Activated T-cell treated with anti-CD3 and anti-CD28 coated beads for 4 hours (primary cell): ENCODE measurements at regions not wholly inside any gene's neighbourhood (a gene's known extent, or its start where the extent isn't known, plus 50 kb on each side); places are given as distances from the start of the nearest gene placed in this dataset.

Experiments used
- DNase-seq: peaks from one replicate; pipeline ENCODE4 v3.0.0-alpha.2; 2020

DNA sequence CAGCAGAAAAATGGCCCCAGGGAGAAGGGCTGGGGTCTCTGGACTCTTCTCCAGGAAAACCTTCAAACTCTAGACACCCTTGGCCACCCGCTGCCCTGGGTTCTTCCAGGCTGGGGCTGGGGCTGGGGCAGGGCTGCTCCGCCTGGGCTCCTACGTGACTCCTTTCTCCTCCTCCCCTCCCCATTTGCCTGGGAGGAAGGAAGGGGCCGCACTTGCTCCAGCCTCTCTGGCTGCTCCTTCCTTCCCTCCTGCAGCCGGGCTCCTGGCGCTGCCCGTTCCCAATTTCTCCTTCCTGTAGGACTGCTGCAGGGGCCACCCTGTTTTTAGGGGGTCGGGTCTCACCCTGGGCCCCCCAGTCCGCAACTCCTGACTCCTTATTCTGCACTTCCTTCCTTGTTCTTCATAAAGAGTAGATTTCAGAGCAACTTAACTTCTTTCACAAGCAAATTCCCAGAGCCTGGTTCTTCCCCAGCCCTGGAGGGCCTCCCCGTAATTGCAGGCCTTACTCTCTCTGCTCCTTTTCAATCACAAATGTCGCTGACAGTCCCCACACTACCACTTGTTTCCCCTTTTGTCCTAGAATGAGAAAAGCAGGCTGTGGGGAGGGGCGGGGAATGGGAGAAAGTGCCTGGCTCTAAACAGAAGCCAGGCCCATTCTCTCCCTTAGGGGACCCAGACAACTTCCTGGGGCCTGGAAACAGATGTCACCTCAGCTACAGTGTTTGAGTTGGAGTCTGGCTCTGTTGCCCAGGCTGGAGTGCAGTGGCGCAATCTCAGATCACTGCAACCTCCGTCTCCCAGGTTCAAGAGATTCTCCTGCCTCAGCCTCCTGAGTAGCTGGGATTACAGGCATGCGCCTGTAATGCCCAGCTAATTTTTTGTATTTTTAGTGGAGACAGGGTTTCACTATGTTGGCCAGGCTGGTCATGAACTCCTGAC lies 137.8 kb downstream of the ENGASE start:
- DNase-seq = no peak

- no peak for DNase-seq
These were observed 136.6 kb downstream of the ENGASE start for GRCh38 chr17:79211061-79211770.

DNA sequence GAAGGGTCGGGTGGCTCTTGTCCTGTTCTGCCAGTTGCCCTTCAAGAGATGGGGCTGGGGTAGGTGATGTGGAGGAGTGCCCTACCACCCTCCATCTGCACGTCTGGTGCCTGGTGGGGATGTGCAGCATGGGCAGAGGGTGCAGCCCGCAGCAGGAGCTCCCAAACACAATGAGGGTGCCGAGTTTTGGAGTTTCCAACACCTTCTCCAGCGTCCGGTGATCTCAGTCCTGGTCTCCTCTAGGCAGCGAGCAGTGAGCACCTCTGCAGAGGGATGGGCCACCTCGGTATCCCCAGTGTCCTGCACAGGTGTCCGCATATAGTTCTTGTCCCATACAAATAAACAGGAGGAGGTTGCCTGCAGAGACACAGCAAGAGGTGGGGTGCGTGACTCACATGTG lies 136.0 kb downstream of the ENGASE start:
- DNase-seq = no peak

DNA sequence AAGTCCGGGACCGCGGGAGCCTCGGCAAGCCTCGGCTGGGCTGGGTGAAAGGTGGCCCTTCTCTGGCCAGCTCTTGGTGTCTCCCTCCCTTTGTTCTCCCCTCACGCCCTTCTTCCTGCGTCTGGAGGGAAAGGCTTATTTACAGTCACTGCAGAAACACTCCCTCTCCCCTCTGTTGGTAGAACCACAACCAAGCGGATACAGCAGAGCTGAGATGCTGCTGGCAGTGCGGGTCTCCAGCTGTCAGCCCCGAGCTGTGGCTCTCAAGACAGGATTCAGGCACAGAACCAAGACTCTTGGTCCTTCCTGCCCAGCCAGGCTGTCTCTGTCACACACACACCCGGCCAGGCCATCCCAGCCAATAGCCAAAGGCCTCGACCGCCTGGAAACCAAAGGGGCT lies 133.3 kb downstream of the ENGASE start:
- DNase-seq = no peak

- DNase-seq = no peak
These were observed 131.1 kb downstream of the ENGASE start for GRCh38 chr17:79205688-79206205.

- no peak for DNase-seq
These were observed 129.6 kb downstream of the ENGASE start for GRCh38 chr17:79204261-79204660.

GRCh38 chr17:79203657-79204056 lies 129.0 kb downstream of the ENGASE start:
- DNase-seq = no peak

- DNase-seq = no peak
These were observed 128.4 kb downstream of the ENGASE start for GRCh38 chr17:79203016-79203415.

GRCh38 chr17:79202480-79202879 lies 127.9 kb downstream of the ENGASE start:
- DNase-seq = no peak

DNA sequence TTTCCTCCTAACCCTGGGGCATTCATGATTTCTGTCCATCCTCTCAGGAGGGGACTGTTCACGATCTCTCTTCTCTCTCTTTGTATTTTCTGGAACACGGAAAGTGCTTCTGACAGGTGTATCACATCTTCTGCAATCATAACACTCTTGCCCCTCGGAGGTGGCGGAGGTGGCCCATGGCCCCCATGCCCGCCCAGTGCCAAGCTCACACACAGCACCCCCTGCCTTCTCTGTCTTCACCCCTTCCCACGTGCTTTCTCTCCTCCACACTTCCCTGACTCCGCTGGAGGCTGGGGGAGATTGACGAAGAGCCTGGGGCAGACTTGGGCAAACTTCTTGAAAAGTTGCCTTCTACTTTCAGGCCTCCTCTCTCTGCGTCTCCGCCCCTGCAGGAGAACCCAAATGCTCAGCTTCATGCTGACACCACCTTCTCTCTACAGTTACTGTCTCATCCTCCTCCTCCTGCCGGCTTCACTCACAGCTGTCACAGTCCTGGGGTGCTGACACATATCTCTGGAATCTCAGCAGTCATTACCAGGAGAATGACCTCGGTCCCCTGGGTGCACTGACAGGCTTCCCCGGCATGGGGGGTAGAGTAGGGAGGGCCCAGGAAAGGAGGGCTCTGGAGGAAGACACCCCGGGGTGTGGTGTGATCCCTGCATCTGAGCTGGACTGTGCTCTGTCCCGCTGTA lies 127.1 kb downstream of the ENGASE start:
- no peak for DNase-seq

- no peak for DNase-seq
These were observed 126.5 kb downstream of the ENGASE start for GRCh38 chr17:79201119-79201518.

DNA sequence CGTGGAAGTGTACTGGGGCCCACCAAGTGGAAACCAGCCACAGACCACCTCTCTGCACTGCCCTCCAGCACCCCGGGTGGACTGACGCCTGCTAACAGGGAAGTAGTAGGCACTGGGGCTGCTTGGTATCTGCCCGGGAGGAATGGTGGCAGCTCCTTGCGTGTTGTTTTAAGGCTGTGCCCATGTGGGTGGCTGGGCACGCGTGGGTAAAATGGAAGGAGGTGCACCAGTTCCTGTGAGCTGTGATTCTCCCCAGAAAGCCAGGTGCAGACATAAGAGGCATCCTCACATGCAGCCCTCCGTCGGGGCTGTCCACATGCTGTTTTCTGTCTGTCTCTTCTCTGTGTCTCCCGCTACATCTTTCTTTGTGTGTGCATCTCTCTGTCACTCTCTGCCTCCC lies 122.3 kb downstream of the ENGASE start:
- DNase-seq = no peak

DNA sequence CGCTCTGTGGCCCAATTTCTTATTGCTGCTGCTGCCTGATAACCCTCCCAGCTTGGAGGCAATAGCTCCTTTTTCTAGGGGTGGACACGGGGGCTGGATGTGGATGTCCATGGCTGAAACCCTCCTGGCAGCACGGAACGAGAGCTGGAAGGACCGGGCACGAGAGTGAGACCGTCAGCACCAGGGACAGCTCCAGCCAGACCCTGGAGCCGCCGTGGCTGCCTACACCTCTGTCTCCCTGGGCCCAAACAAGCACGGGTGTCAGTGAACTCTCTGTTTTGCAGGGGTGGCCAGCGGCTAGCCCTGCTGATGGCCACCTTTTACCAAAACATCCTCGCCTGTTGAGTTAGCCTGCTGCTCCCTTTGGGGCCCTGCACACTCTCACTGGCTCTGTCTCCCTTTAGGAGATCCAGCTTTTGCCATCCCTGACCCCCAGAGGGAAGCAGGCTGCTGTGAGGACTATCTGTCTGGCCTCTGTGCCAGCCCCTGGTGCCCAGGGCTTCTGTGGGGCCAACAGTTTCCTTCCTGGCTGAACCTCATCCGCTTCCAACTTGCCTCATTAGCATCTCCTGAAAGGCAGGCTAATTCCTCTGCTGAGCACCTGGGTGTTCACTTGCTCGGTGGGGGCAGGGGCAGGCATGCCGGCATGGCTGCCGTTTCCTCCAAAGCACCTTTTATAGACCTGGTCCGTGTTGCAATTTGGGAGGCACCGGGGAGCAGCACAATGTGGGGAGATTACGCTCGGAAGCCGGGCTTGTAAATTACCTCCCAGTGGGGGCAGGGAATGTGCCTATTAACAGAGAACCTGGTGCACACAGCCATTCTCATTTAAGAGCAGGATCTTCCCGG lies 118.1 kb downstream of the ENGASE start:
- DNase-seq = no peak

DNA sequence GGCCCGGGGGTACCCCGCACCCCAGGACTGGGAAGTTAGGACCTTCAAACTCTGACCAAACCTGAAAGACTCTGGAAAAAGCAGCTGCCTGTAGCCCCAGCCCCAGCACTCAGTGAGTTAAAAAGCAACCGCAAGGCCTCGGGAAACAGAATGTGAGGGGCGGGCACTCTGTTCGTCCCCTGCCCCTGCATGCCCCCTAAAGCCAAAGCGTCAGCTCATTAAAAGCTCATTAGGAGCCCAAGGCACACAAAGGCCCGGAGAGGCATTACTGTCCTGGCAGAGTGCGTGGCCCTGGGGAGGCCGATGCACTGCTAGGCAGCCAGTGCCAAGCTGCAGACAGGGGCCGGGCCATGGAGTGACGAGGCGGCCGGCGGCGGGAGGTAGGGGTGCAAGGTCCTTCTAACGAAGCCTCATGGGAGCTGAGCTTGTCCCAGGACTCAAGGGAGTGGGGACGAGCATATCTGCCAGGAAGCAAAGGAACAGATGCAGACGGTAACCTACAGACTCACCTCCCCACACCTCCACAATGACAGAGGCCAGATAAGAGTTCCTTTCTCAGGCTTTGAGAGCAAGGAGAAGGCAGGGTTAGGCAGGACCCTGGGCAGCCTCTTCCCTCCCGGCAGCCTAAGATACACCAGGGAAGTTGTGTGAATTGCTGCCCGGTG lies 116.8 kb downstream of the ENGASE start:
- DNase-seq = no peak

DNA sequence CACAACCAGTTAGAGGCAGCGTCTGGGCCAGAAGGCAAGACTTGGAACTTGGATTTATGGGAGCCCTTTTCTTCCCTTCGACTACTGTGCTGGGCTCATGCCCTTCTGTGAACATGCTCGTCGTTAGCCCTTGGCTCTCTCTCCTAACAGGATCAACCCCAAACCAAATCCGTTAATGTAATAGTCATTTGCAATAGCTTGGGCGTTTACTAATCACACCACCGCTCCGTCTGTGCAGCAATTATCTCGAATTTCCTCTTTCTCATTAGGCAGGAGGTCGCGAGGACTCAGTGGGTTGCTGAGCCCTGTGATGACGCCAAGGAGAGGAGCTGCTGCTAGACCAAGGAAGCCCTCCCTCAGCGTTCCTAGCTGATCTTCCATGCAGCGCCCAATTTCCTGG lies 114.7 kb downstream of the ENGASE start:
- DNase-seq = no peak

- DNase-seq = no peak
These were observed 114.1 kb downstream of the ENGASE start for GRCh38 chr17:79188685-79189084.

DNA sequence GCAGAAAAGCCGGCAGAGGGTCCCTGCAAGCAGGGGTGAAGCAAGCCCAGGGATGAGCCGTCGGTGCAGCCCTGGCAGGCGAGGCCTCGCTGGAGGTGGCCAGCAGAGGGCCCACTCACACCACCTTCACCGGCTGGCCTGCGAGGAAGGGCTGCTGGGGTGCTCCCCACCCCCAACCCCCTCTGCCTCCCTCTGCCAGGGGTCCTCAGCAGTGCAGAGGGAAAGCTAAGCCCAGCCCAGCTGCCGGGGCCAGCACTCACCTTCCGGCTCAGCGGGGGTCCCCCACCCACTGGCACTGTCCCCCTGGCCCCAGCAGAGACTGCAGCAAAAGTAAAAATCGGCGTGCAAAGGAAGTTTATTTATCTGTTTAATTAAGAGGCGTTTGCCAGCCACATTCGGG lies 113.4 kb downstream of the ENGASE start:
- DNase-seq = no peak

- no peak for DNase-seq
These were observed 112.6 kb downstream of the ENGASE start for GRCh38 chr17:79187186-79187585.

GRCh38 chr17:79186406-79186805 lies 111.8 kb downstream of the ENGASE start:
- no peak for DNase-seq

- DNase-seq = no peak
These were observed 111.0 kb downstream of the ENGASE start for GRCh38 chr17:79185671-79186070.

DNA sequence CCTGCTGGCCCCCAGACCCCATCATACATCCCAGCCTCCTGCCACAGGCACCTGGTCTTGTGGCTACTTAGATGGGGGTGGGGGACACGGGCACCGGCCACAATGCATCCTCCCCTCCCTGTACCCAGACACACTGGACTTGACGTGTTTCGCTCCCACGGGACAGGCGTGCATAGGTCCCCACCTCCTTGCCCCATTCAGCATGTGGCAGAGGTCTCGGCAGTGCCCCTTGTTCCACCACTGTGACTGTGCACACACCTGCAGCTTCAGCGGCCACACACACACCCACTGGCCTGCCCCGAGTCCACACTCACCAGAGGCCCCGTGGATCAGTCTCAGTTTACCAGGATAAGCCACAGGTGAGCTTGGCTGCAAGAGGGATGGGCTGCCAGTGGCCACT lies 109.6 kb downstream of the ENGASE start:
- no peak for DNase-seq
